Prostate gland (tissue), 2 donors: ENCODE measurements at regions not wholly inside any gene's neighbourhood (a gene's known extent, or its start where the extent isn't known, plus 50 kb on each side); places are given as distances from the start of the nearest gene placed in this dataset.

ENCODE experiments used
- DNase-seq: peaks from one replicate; pipeline ENCODE4 v3.0.0-alpha.2; 2019; ENCODE audit warnings: low spot score
- H3K27ac ChIP-seq, 2 donors: fragments of 200-600 bp; sonication (generic); 2 replicates each; pipeline ENCODE4 v1.5.1; 2017 to 2019
- H3K27me3 ChIP-seq: fragments of 200-600 bp; sonication (generic); replicated peaks from 2 replicates; pipeline ENCODE4 v1.5.1; 2019; ENCODE audit not compliant: insufficient read depth
- H3K36me3 ChIP-seq, 2 donors: fragments of 200-600 bp; sonication (generic); 1 replicate in 1 of 2; 2 replicates in 1 of 2; pipeline versions ENCODE4 v1.5.1 to v1.8.1; 2017 to 2019
- H3K4me1 ChIP-seq: fragments of 200-600 bp; sonication (generic); replicated peaks from 2 replicates; pipeline ENCODE4 v1.5.1; 2019
- H3K4me3 ChIP-seq, 2 donors: fragments of 200-600 bp; sonication (generic); 2 replicates each; pipeline ENCODE4 v1.5.1; 2017 to 2019
- H3K9me3 ChIP-seq: fragments of 200-600 bp; sonication (generic); 2 replicates; pipeline ENCODE4 v1.5.1; 2017
- CTCF ChIP-seq, 4 experiments: fragments of 200-600 bp in 2 of 4; fragments of 450-650 bp in 2 of 4; sonication (generic) in 2 of 4; IDR thresholded peaks; 1 replicate in 3 of 4; 2 replicates in 1 of 4; pipeline ENCODE4 v1.5.1; 2016 to 2019; ENCODE audit warnings: antibody characterized with exemption in 4 of 4, mild to moderate bottlenecking in 2 of 4, moderate library complexity in 2 of 4
- POLR2A ChIP-seq: fragments of 450-650 bp; IDR thresholded peaks from one replicate; pipeline ENCODE4 v1.6.1; 2016; ENCODE audit warnings: antibody characterized with exemption, mild to moderate bottlenecking
- POLR2AphosphoS5 ChIP-seq: sonication (generic); formaldehyde crosslinking; IDR thresholded peaks from one replicate; pipeline ENCODE4 v1.6.1; 2017; ENCODE audit warnings: antibody characterized with exemption
- WGBS: methylation state at CpG from one replicate; pipeline ENCODE4 v1.1.5; 2018; 5-methylcytosine and 5-hydroxymethylcytosine counted together
- intact Hi-C: fragments of 100-400 bp; cut with DNase I; formaldehyde crosslinking; loops from one replicate; pipeline ENCODE4 v1.14.2; 2022

DNA sequence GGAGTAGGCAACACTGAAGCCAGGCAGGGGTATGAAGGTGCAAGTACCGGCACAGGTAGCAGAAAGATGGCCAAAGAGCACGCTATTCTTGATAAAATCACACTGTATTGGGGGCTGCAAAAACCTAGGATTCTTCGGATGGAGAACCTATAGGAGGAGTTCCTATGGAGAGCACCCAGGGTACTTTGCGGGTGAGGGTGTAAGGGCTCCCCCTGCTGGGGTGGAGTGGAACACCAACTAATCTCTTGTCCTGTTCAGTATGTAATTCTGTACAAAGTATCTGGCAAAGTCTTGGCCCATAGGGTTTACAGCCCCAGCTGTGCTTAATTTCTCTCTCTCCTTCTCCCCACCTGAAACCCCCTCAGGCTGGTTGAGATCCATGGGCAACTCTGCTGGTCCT is 393.1 kb upstream of the ASIC2 start:
- intact Hi-C loops: no loop called here
- DNase-seq: no peak
- no peak for TF ChIP-seq CTCF (IDR thresholded peaks at IDR 0.05)
- TF ChIP-seq POLR2A: no peak
- no peak for TF ChIP-seq POLR2AphosphoS5
- Histone ChIP-seq H3K36me3 (no peaks in the 10 kb centered on the region), H3K27me3 (no peaks in the 10 kb centered on the region), H3K4me1 (no peaks in the 10 kb centered on the region), H3K4me3 (no peak overlapping the region), H3K27ac (no peak overlapping the region), H3K9me3 (no peaks in the 10 kb centered on the region)
- WGBS: 88% methylated on average over 4 of the region's 4 CpGs

- Histone ChIP-seq H3K9me3 (no peaks in the 10 kb centered on the region), H3K36me3 (no peaks in the 10 kb centered on the region), H3K27ac (no peak overlapping the region), H3K27me3 (no peaks in the 10 kb centered on the region), H3K4me3 (no peak overlapping the region), H3K4me1 (no peaks in the 10 kb centered on the region)
- no peak for DNase-seq
- no peak for TF ChIP-seq POLR2A
- intact Hi-C loops: no loop called here
- 52% methylated on average over 3 of the region's 3 CpGs for WGBS
These were observed 394.7 kb upstream of the ASIC2 start for GRCh38 chr17:33687831-33688230.

DNA sequence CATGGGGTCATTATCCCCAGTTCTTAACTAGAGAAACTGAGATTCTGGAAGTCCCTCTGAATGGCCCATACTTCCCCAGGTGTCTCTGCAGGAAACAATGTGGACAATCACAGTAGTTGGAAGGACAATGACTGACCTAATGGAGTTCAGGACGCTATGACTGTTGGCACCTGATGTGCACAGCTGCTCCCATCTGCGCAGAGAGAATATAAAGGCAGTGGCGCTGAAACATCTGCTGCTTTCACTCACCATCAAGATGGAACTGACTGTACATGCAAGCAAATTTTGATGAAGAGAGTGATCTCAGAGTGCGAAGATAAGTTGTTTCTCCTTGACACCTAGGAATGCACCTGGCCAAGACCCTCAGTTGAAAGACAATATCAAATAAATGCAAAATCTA is 395.7 kb upstream of the ASIC2 start:
- DNase-seq: no peak
- Histone ChIP-seq H3K9me3 (no peaks in the 10 kb centered on the region), H3K27me3 (no peaks in the 10 kb centered on the region), H3K4me1 (no peaks in the 10 kb centered on the region), H3K27ac (no peak overlapping the region), H3K4me3 (no peak overlapping the region), H3K36me3 (no peaks in the 10 kb centered on the region)
- WGBS: 93% methylated on average over 4 of the region's 4 CpGs
- TF ChIP-seq POLR2AphosphoS5: no peak
- TF ChIP-seq CTCF (IDR thresholded peaks at IDR 0.05): no peak
- intact Hi-C loops: no loop called here

GRCh38 chr17:33689725-33690124 is 396.6 kb upstream of the ASIC2 start:
- H3K36me3 ChIP-seq: no peaks in the 10 kb centered on the region
- H3K27ac ChIP-seq: no peak overlapping the region
- intact Hi-C loops: no loop called here
- no peak for TF ChIP-seq POLR2AphosphoS5
- TF ChIP-seq POLR2A: no peak
- TF ChIP-seq CTCF (IDR thresholded peaks at IDR 0.05): no peak
- no peaks in the 10 kb centered on the region for H3K9me3 ChIP-seq
- DNase-seq: no peak
- H3K27me3 ChIP-seq: no peaks in the 10 kb centered on the region
- H3K4me3 ChIP-seq: no peak overlapping the region
- H3K4me1 ChIP-seq: no peaks in the 10 kb centered on the region
- 80% methylated on average over 2 of the region's 2 CpGs for WGBS

DNA sequence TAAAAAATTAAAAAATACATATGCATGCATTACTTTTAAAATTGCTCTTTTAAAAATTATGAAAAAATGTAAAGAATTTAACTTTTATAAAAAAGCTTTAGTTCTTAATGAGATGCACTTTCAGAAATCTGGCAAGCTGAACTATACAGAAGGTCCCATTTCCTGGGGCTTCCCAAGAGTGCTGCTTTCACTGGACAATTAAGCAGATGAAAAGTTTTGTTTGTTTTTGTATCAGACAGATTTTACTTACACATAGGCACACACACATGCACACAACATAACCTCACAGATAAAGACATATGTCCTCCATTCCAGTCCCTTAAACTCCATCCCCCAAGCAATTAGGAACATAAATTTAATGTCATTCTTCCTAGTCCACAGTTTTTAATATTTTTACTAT is 402.3 kb upstream of the ASIC2 start:
- intact Hi-C loops: no loop called here
- no peaks in the 10 kb centered on the region for H3K27me3 ChIP-seq
- no peaks in the 10 kb centered on the region for H3K36me3 ChIP-seq
- no peaks in the 10 kb centered on the region for H3K9me3 ChIP-seq
- no peak for DNase-seq
- H3K4me3 ChIP-seq: no peak overlapping the region
- TF ChIP-seq POLR2A: no peak
- no peak for TF ChIP-seq POLR2AphosphoS5
- TF ChIP-seq CTCF (IDR thresholded peaks at IDR 0.05): no peak
- no peaks in the 10 kb centered on the region for H3K4me1 ChIP-seq
- H3K27ac ChIP-seq: no peak overlapping the region

DNA sequence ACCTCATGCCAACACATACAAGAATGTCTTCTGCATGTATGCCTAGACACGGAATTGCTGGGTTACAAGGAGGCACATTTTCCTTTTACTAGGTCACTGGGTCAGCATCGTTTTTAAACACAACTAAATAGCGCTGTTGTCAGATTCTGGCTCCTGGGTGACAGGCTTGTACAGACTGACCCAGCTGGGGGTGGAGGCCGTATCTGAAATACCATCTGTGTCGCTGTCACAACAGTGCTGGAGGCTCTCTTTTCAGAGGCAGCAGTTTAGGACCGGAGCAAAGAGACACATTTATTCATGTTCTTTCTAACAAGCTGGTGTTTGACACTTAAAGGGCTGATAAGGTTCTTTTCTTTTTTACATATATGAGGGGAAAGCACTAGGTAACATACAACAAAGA is 403.0 kb upstream of the ASIC2 start:
- no peak for DNase-seq
- H3K4me1 ChIP-seq: no peaks in the 10 kb centered on the region
- no peaks in the 10 kb centered on the region for H3K36me3 ChIP-seq
- no peaks in the 10 kb centered on the region for H3K9me3 ChIP-seq
- intact Hi-C loops: no loop called here
- no peak overlapping the region for H3K4me3 ChIP-seq
- H3K27me3 ChIP-seq: no peaks in the 10 kb centered on the region
- WGBS: 16% methylated on average over 6 of the region's 6 CpGs
- no peak overlapping the region for H3K27ac ChIP-seq
- no peak for TF ChIP-seq POLR2AphosphoS5
- no peak for TF ChIP-seq CTCF (IDR thresholded peaks at IDR 0.05)
- no peak for TF ChIP-seq POLR2A
